ENCODE measurements at regions not wholly inside any gene's neighbourhood (a gene's known extent, or its start where the extent isn't known, plus 50 kb on each side); places are given as distances from the start of the nearest gene placed in this dataset.

DNA sequence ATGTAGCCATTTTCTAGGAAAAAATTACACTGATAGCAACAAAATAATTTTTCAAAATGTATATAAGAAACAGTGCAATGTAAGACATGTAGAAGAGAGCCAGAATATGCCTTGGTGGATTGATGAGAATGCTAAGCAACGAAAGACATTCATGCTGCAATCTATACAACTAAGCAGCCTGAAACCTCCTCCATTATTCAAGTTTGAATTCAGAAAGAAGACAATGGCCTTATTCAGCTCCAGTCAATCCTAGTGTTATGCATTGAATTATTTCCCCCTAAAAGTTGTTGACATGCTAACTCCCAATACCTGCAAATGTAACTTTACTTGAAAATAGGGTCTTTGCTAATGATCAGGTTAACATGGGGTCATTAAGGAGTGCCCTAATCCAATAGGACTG lies 73.5 kb downstream of the BTG1 start:
- no peak for DNase-seq (ENCODE audit: low spot score)
- TF ChIP-seq CTCF (IDR thresholded peaks at IDR 0.05; ENCODE audit: borderline replicate concordance, control extremely low read depth, extremely low read depth, insufficient read depth, missing control alignments), result no peak
- in situ Hi-C loops (cut with MboI; ENCODE audit: low sequenced_read_pairs, unreplicated experiment), result no loop called here

DNA sequence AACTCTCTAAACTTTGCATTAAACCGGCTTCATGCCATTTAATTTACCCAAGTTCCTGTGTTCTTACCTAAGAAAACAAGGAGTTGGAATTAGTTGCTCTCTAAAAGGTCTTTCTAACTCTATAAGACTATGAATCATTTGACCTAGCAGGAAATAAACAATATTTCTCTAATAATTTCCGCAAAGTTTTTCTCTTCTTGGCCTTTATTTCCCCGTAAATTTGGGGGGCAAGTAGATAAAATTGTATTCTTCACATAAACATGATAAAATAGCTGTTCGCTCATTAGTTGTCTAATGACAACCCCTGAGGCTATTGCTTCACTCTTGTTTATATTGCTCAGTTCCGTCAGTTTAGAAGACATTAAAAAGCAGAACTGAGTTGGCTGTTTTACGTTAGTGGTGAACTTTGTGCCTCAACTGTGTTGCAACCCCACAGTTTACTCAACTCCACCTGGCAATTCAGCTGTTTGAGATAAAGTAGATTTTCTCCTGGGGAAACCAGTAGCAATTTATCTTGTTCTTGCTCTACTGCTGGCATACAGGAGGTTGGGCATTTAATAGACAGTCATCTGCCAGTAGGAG lies 74.7 kb downstream of the BTG1 start:
- DNase-seq (ENCODE audit: low spot score), result no peak
- TF ChIP-seq CTCF (IDR thresholded peaks at IDR 0.05; ENCODE audit: borderline replicate concordance, control extremely low read depth, extremely low read depth, insufficient read depth, missing control alignments), result no peak
- in situ Hi-C loops (cut with MboI; ENCODE audit: low sequenced_read_pairs, unreplicated experiment), result no loop called here

DNA sequence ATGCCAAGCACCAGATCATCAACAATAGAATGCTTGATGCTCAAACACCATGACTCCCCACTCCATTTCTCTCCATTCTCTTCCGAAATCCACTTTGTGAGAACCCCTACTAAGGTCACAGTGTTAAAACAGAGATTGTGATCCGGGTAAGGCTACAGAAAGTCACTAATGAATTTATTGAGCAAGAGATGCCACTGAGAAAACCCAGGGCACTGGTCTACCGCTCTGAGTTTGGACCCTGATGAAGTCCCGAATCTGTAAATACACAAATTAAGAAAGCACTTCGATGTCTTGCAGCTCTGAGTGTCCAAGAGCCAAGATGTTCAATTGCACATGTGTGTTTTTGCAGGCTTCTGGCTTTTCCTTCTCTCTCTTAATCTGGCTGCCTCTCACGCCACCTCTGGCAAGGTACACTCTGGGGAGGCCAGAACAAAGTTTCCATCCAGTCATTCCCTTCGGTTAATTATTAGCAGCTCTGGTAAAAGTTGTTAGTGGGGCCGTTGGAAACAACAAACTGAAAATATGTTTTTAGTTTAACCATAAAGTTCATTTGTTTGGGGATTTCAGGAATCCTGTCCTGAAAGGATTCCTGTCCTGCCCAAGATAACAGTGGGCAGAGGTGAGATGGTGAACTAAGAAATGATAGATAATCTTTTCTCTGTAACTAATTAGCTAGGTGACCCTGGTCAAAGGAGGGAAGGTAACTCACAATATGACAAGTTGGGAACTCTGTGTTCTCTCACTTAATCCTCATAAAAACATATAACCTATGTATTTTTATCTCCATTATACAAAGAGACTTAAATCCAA lies 75.4 kb downstream of the BTG1 start:
- TF ChIP-seq CTCF (IDR thresholded peaks at IDR 0.05; ENCODE audit: borderline replicate concordance, control extremely low read depth, extremely low read depth, insufficient read depth, missing control alignments), result no peak
- in situ Hi-C loops (cut with MboI; ENCODE audit: low sequenced_read_pairs, unreplicated experiment), result no loop called here
- no peak for DNase-seq (ENCODE audit: low spot score)

GRCh38 chr12:92068459-92068858 lies 77.2 kb downstream of the BTG1 start:
- no peak for DNase-seq (ENCODE audit: low spot score)
- in situ Hi-C loops (cut with MboI; ENCODE audit: low sequenced_read_pairs, unreplicated experiment), result no loop called here
- TF ChIP-seq CTCF (IDR thresholded peaks at IDR 0.05; ENCODE audit: borderline replicate concordance, control extremely low read depth, extremely low read depth, insufficient read depth, missing control alignments), result no peak

- in situ Hi-C loops (cut with MboI; ENCODE audit: low sequenced_read_pairs, unreplicated experiment), result no loop called here
- no peak for TF ChIP-seq CTCF (IDR thresholded peaks at IDR 0.05; ENCODE audit: borderline replicate concordance, control extremely low read depth, extremely low read depth, insufficient read depth, missing control alignments)
- no peak for DNase-seq (ENCODE audit: low spot score)
Measured at GRCh38 chr12:92065639-92066038, 80.0 kb downstream of the BTG1 start.

GRCh38 chr12:92065018-92065499 lies 80.6 kb downstream of the BTG1 start:
- in situ Hi-C loops (cut with MboI; ENCODE audit: low sequenced_read_pairs, unreplicated experiment), result no loop called here
- DNase-seq (ENCODE audit: low spot score), result no peak

More at GRCh38 chr12:92065018-92065499, 80.6 kb downstream of the BTG1 start:
- TF ChIP-seq CTCF (IDR thresholded peaks at IDR 0.05; ENCODE audit: borderline replicate concordance, control extremely low read depth, extremely low read depth, insufficient read depth, missing control alignments), result no peak

Measured in GM13976 (cell line).